GM21381 (cell line): ENCODE measurements at regions not wholly inside any gene's neighbourhood (a gene's known extent, or its start where the extent isn't known, plus 50 kb on each side); places are given as distances from the start of the nearest gene placed in this dataset.

Source experiments
- ATAC-seq: cut with Tn5 transposase; IDR thresholded peaks from one replicate; pipeline ENCODE4 v1.9.1; 2021; ENCODE audit warnings: mild to moderate bottlenecking, moderate library complexity; ENCODE audit not compliant: unreplicated experiment

DNA sequence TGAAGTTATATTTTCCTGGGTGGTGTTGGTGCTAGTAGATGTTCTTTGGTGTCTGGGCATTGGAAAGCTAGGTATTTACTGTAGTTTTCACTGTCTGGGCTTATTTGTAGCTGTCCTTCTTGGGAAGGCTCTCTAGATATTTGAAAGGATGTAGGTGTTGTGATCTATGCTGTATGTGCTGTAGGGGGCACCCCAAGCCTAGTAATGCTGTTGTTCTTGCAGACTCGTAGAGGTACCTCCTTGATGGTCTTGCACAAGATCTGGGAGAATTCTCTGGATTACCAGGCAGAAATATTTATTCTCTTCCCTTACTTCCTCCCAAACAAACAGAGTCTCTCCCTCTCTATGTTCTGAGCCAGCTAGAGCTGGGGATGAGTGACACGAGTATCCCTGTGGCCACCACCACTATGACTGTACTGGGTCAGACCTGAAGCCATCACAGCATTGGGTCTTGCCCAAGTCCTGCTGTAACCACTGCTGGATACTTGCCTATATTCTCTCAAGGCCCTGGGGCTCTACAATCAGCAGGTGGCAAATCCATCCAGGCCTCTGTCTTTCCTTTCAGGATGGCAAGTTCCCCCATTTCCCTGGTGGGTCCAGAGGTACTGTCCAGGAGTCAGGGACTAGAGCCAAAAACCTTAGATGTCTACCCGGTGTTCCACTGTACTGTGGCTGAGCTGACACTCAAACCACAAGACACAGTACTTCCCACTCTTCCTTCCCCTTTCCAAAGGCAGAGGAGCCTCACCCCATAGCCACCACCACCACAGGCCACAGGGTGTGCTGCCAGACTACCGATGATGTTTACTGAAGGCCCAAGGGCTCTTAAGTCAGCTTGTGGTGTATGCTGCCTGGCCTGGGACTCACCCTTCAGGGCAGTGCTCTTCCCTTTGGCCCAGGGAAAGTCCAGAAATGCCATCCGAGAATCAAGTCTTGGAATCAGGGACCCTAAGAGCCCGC is 195.2 kb upstream of the DPPA4 start:
- no peak for ATAC-seq

DNA sequence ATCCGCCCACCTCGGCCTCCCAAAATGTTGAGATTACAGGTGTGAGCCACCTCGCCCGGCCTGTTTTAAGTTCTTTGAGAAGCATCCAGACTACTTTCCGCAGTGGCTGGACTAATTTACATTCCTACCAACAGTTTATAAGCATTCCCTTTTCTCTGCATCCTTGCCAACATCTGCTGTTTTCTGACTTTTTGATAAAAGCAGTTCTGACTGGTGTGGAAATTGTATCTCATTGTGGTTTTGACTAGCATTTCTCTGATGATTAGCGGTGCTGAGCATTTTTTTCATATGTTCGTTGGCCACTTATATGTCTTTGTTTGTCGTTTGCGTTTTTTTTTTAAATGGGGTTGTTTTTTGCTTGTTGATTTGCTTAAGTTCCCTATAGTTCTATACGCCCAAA is 208.4 kb upstream of the DPPA4 start:
- no peak for ATAC-seq

DNA sequence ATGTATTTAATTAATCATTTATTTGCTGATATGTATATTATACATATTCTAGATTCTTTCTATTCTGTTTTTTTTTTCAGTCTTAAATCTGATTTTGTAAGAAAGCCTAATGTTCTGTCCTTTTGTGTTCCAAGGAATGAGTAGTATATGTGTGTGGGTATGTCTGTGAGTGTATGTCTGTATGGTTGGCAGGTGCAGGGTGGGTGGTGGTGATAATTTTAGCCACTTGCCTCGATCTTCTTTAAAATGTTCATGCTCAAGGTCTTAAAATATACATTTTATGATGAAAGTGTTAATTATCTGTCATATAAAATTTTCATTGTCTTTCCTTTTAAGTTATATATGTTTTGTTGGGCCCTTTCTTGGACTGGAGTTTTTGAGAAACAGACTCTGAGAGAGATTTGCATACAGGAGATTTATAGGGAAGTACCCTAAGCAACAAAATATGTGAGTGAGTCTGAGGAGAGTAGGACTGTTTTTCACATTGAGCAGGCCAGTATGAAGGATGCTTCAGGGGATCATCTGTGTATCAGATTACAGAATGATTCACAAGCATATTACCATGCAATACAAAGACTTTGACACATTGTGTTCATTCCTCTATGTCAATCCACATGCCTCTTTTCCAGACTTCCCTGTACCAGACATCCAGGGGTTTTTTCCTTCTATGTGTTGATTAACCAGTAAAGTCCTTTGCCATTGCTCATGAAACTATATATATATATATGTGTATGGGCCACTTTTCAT is 211.0 kb upstream of the DPPA4 start:
- ATAC-seq: no peak

DNA sequence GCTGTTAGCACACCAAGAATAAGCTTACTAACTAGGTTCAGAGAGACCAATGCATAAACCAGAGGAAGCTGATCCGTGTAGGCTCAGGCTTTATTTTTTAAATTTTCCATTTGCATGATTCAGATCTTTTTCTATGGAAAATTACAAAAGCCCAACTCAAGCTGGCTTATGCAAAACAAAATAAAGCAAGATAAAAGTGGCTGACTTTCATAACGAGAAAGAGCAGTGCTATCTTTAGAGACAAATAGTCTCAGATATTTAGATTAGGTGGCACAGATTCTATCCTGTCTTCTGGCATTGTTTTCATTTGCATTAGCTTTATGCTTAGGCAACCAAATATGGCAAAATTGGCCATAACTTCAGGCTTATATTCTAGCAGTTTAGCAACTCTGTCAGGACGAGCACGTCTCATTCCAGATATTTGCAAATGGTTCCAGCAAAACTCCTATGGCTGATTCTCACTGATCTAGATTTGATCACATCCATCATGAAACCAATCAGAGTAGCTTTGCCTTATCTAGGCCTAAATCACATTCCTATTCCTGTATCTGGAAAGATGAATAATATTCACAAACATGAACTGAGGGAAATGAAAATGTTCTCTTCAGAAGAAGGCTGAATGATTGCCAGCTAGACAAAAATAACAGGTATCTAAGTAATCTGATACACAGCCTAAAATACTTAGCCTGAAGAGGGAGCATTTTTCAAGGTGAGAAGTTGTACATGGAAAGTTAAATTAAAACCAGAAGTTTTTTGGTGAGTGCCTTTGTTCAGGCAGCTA is 216.4 kb upstream of the DPPA4 start:
- no peak for ATAC-seq

DNA sequence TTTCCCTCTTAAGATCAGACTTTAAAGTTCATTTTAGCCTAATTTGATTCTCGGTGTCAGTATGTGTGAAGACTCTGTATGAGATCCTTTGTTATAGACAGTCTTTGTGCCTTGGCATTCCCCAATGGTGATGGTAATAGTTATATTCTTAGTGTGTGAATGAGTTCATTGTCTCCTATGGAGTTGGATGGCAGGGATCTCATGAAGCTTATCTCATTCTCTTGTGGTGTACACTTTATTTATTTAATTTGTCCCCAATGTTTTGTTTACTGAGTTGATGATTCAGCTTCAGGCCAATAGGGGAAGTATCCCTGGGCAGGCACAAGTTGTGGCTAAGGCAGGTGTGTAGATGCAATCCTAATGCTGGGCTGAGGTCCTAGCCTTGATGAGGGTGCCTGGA is 222.0 kb upstream of the DPPA4 start:
- ATAC-seq: no peak

DNA sequence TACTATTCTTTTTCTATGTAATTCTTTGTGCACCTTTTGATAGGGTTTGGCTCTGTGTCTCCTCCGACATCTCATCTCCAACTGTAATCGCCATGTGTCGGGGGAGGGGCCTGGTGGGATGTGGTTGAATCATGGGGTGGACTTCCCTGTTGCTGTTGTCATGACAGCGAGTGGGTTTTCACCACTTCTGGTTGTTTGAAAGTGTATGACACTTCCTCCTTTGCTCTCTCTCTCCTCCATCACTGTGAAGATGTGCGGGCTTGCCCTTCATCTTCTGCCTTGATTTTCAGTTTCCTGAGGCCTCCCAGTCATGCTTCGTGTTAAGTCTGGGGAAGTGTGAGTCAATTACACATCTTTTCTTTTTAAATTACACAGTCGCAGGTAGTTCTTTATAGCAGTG is 225.8 kb upstream of the DPPA4 start:
- no peak for ATAC-seq

DNA sequence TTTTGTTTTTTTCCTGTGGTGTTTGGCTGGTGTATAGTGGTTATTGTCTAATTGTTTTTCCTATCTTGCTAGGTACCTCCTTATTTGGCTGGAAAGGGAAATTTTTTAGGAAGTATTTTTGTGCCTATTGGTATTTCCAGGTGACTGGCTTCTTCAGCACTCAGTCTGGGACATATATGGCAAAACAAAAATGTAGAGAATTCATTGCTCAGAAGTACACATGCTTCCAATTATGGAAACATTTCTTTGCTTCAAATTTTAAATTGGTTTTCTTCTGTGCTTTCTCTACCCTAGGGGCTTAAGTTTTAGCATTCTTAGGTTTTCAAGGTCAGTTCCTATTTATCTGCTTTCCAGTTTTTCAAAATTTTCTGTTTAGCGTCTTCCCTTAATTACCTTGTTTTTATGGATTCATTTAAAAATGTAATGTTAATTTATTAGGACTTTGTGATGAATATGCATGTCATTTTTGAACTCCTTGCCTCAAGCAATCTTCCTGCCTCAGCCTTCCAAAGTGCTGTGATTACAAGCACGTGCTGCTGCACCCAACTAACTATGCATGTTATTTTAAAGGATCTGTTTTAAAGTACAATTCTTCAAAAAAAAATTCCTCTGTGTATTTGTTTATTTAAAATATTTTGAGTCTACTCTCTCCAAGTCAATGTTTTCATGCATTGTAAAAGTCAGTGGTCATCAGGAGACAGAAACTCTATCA is 231.9 kb upstream of the DPPA4 start:
- ATAC-seq: no peak

DNA sequence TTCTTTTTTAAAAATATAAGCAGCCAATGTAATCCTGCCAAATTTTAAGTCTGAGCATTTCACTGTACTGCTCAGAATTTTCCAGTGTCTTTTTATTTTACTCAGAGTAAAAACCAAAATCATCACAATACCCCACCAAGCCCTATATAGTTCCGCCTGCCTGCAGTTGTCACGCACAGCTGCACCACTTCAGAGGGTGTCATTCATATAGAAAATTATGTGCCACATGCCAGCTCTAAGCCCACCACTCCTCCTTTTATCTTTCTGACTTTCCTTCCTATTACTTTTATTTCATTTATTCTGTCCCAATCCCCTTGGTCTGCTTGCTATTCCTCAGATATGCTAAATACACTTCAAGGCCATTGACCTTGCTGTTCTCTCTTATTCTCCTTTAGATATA is 233.1 kb upstream of the DPPA4 start:
- ATAC-seq: no peak

DNA sequence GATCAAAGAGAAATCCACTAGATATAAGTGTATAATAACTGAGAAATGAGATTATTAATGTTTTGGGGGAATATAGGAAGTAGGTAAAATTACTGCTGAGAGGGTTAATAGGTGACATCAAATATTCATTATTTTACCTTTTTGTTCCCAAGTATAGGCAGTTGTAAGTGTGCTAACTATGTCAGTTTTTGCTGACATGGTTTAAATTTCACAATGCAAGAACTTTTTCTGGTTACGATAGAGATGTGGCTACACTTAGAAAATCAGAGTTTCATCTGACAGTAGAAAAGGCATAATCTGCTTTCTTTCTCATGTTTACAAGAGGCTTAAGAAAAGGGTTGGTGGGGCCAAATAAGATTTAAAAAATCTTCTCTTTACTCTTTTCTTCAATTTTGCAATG is 235.0 kb upstream of the DPPA4 start:
- ATAC-seq: no peak

DNA sequence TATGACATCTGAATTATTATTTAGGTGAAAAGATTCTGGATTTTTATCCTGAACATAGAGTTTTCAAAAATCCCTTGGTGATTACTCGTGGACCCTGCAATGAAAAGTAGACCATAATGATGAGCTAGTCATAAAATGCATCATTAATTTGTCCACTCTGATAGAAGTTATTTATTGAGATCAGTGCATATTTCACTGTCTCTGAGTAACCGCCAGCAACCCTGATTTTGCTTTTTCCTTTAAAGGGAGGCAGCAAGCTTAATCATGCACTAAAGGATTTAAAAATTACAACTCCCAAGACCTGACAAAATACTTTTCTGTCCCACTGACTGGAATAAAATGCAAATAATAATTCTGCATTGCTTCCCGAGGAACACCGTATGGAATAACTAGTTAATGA is 259.6 kb upstream of the DPPA4 start:
- no peak for ATAC-seq

DNA sequence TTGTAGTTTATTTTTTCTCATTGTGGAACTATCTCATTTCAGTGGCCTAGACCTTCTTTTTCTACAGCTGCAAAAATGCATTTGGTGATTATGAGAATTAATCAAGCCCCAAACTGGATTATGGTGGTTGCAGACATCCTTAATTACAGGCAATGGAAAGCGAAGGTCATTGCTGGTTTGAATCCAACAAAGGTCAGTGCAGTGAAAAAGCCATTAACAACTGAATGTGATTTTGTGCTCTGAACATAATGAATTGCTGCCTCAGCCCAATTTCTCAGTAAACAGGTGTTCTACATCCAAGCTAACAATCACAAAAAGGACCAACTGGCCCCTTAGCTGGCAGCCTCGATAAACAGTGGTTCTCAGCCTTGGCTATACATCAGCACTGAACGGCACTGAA is 260.1 kb upstream of the DPPA4 start:
- no peak for ATAC-seq

DNA sequence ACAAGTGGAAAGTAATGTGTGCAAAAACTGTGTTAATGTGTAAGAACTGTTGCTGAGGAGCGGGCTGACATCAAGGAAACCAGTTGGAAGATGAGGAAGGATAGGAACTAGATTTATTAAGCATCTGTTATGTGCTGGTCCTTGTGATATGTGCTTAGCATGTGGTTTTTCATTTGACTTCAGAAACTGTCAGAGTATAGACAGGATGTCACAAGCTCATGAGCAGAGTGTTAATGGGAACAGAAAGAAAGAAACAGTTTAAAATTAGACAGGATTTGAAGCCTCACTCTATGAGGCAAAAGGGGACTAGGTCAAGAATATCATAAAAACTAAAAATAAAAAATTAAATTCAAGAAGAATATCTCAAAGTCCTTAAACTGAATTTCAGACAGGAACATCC is 270.6 kb upstream of the DPPA4 start:
- no peak for ATAC-seq

DNA sequence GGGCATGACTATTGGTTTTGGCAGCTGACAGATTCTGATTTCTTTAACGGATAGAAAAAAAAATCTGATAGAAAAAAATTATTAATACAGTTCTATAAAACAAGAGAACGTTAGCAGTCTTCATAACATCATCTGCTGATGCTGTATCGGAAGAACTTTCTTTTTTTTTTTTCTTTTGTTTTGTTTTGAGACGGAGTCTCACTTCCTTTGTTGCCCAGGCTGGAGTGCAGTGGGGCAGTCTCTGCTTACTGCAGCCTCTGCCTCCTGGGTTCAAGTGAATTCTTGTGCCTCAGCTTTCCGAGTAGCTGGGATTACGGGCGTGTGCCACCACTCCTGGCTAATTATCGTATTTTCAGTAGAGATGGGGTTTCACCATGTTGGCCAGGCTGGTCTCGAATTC is 271.2 kb upstream of the DPPA4 start:
- no peak for ATAC-seq

DNA sequence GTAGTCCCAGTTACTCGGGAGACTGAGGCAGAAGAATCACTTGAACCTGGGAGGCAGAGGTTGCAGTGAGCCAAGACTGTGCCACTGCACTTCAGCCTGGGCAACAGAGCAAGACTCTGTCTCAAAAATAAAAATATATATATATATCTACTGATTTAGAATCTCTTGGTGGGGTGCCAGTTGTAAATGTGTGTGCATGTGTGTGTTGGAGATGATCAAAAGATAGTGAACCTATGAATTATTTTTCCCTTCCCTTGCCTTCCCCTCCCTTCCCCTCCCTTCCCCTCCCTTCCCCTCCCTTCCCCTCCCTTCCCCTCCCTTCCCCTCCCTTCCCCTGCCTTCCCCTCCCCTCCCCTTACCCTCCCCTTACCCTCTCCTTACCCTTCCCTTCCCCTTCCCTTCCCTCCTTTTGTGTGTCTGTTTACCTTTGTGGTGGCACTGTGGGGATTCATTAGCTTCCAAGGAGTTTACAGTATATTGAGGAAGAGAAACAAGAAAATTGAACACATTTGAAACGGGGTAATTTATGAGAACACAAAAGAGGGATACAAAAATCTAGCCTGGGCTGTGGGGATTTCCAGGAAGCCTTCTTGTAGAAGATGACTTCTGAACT is 281.5 kb upstream of the DPPA4 start:
- no peak for ATAC-seq

DNA sequence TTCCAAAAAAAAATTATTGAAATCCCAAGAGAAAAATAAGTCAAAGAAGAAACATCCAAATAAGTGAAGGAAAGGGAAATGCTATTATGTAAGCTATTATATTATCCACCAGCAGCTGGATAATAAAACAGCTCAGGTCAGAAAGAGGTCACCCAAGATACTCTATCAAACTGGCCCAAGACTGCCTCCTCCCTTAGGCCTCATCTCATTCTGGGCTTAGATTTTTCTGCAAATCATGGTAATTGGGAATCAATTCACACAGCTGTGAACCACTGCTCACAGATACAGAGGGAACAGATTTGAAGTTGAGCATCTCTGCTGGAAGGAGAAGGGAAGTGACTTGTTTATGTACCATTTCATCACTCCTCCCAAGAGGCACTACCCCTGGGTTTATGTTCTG is 294.6 kb upstream of the DPPA4 start:
- ATAC-seq: no peak

DNA sequence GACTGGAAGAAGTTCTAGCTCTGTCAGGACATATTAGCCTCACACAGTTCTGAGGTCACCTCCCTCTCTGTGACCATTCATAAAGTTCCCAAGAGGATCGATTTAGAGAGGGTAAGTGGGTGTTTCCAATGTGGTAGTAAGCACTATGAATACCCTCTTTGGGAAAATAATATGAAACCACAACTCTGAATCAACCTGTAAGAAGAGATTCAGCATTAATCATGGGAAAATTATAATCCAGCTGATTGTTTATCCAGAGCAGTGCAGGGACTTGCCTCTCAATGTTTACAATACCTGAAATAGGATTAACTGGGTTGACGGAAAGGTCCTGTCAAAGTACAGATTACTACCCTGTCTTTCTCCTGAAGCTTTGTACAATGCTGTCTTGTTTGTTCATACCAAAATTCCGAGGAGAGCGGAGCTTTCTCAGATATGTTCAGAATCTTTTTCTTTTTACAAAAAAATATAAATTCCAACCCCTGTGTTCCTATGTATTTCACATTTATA is 302.9 kb upstream of the DPPA4 start:
- ATAC-seq: no peak

DNA sequence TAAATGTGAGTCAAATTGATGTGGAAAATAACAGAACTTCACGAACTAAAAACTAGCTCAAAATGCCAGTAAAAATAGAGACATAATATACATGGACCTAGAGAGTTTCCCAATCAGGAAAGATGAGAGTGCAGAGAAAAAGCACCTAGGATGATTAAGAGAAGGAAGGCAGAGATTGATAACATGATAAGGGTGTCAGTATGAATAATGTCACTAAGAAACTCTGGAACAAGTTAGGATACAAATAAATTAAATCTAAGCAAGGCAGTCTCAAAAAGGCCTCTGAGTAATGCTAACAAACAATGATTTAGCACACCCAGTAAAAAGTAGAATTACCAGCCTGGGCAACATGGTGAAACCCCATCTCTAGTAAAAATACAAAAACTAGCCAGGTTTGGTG is 304.7 kb upstream of the DPPA4 start:
- ATAC-seq: no peak

DNA sequence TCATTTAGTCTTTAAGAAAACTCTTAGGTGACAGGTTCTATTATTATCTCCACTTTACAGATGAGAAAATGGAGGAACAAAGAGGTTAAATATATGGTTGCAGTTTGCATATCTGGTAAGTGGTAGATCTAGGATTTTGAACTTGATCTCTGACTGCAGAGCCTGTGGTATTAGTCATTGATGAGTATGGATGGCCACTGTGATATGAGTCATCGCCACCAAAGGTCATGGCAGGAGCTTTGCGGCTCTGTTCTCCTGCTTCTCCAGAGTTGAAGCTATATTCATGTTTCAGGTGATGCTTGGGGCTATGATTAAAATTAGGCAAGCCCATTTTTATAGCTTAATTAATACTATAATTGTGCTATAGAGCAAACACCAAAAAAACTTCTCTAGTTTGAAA is 306.2 kb upstream of the DPPA4 start:
- ATAC-seq: no peak

DNA sequence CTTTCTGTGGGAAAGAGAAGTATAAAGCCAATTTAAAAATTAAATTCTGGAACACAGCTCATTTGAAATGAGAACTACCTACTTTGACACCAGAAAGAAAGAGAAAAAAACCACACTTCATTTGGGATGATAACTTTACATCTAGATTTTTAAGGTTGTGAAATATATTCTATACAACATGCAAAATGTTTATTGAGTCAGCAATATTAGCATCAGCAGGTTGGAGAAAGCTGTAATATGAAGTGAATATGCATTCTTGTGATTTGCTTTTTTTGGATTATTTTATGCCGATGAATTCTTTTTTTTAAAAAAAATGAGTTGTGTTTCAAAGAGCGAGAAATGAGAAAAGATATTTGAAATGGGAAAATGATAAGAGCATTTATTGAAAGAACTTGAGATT is 307.0 kb upstream of the DPPA4 start:
- no peak for ATAC-seq

DNA sequence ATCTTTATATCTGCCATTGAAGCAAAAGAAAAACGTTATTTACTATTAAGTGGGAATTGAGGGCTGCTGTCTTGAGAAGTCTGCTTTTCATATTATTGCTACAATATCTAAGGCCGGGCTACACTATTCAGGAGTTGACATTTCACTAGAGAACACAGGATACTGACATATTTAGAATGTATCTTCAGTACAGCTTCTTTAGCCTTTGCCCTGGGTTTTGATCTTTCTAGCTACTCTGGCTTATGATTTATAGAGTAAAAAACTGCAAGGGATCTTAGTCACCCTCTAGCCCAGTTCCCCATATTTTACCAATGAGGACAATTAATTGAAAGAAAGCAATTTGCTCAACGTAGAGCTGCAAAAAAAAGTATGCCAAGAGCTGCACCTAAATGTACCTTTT is 307.4 kb upstream of the DPPA4 start:
- no peak for ATAC-seq
